ENCODE measurements at regions not wholly inside any gene's neighbourhood (a gene's known extent, or its start where the extent isn't known, plus 50 kb on each side); places are given as distances from the start of the nearest gene placed in this dataset.
"Not testable (repeated sequence)": the region's sequence is repeated elsewhere in the genome, so short reads cannot be mapped to it uniquely, and the experiment has no call there.

- H3K27me3 ChIP-seq = no peaks in the 10 kb centered on the region
- no peak overlapping the region for H3K4me3 ChIP-seq
- H3K36me3 ChIP-seq = no peaks in the 10 kb centered on the region
- TF ChIP-seq EP300 (IDR thresholded peaks at IDR 0.05) (no peak), POLR2AphosphoS5 (IDR thresholded peaks at IDR 0.05) (no peak), CTCF (IDR thresholded peaks at IDR 0.05) (no peak), POLR2A (IDR thresholded peaks at IDR 0.05) (no peak)
- no peaks in the 10 kb centered on the region for H3K4me1 ChIP-seq
- no peak for DNase-seq (ENCODE audit: low spot score in 2 of 2)
- WGBS = 83% methylated on average over 2 of the region's 2 CpGs
- H3K9me3 ChIP-seq = no peaks in the 10 kb centered on the region
- no peak overlapping the region for H3K27ac ChIP-seq
These were observed 498.8 kb upstream of the API5 start for GRCh38 chr11:42812960-42813359.

GRCh38 chr11:42816471-42816870 is 495.3 kb upstream of the API5 start:
- no peak for DNase-seq (ENCODE audit: low spot score in 2 of 2)
- no peak for TF ChIP-seq CTCF (IDR thresholded peaks at IDR 0.05)
- no peak for TF ChIP-seq POLR2A (IDR thresholded peaks at IDR 0.05)
- TF ChIP-seq POLR2AphosphoS5 (IDR thresholded peaks at IDR 0.05) = no peak
- no peak for TF ChIP-seq EP300 (IDR thresholded peaks at IDR 0.05)

GRCh38 chr11:42819126-42819525 is 492.7 kb upstream of the API5 start:
- no peak overlapping the region for H3K27ac ChIP-seq
- WGBS = 92% methylated on average over 3 of the region's 3 CpGs
- no peaks in the 10 kb centered on the region for H3K27me3 ChIP-seq
- H3K4me3 ChIP-seq = no peak overlapping the region
- no peaks in the 10 kb centered on the region for H3K36me3 ChIP-seq
- H3K4me1 ChIP-seq = no peaks in the 10 kb centered on the region
- no peak for DNase-seq (ENCODE audit: low spot score in 2 of 2)
- H3K9me3 ChIP-seq = no peaks in the 10 kb centered on the region
- no peak for TF ChIP-seq POLR2A (IDR thresholded peaks at IDR 0.05)
- no peak for TF ChIP-seq EP300 (IDR thresholded peaks at IDR 0.05)
- no peak for TF ChIP-seq POLR2AphosphoS5 (IDR thresholded peaks at IDR 0.05)
- TF ChIP-seq CTCF (IDR thresholded peaks at IDR 0.05) = no peak

More at GRCh38 chr11:42816471-42816870, 495.3 kb upstream of the API5 start:
- no peaks in the 10 kb centered on the region for H3K36me3 ChIP-seq
- no peak overlapping the region for H3K27ac ChIP-seq
- H3K27me3 ChIP-seq = no peaks in the 10 kb centered on the region
- no peaks in the 10 kb centered on the region for H3K9me3 ChIP-seq
- H3K4me3 ChIP-seq = no peak overlapping the region
- 84% methylated on average over 2 of the region's 2 CpGs for WGBS
- no peaks in the 10 kb centered on the region for H3K4me1 ChIP-seq

DNA sequence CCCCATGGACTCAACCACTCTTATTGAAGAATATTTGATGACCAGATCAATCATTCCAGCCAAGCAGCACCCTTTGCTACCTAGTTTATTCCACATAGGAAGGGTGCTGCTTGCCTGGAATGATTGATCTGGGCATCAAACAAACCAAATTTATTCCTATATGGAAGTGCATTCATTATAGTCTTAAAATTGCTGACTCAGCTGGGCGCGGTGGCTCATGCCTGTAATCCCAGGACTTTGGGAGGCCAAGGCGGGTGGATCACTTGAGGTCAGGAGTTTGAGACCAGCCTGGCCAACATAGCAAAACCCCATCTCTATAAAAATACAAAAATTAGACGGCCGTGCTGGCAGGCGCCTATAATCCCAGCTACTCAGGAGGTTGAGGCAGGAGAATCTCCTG is 489.6 kb upstream of the API5 start:
- not testable (repeated sequence) for DNase-seq (ENCODE audit: low spot score in 2 of 2); H3K27me3 ChIP-seq; H3K4me1 ChIP-seq; H3K36me3 ChIP-seq; H3K9me3 ChIP-seq; H3K4me3 ChIP-seq; H3K27ac ChIP-seq
- 93% methylated on average over 6 of the region's 6 CpGs for WGBS

GRCh38 chr11:42823546-42823945 is 488.2 kb upstream of the API5 start:
- H3K27ac ChIP-seq = no peak overlapping the region
- DNase-seq (ENCODE audit: low spot score in 2 of 2) = no peak
- no peak overlapping the region for H3K4me3 ChIP-seq
- no peaks in the 10 kb centered on the region for H3K4me1 ChIP-seq
- H3K9me3 ChIP-seq = no peaks in the 10 kb centered on the region
- no peaks in the 10 kb centered on the region for H3K36me3 ChIP-seq
- TF ChIP-seq EP300 (IDR thresholded peaks at IDR 0.05) (no peak), POLR2AphosphoS5 (IDR thresholded peaks at IDR 0.05) (no peak)
- H3K27me3 ChIP-seq = no peaks in the 10 kb centered on the region
- WGBS = 86% methylated on average over 1 of the region's 1 CpG

- H3K27ac ChIP-seq = no peak overlapping the region
- no peak overlapping the region for H3K4me3 ChIP-seq
- 88% methylated on average over 4 of the region's 4 CpGs for WGBS
- no peaks in the 10 kb centered on the region for H3K4me1 ChIP-seq
- H3K27me3 ChIP-seq = no peaks in the 10 kb centered on the region
- TF ChIP-seq CTCF (IDR thresholded peaks at IDR 0.05) (no peak), EP300 (IDR thresholded peaks at IDR 0.05) (no peak), POLR2A (IDR thresholded peaks at IDR 0.05) (no peak)
- DNase-seq (ENCODE audit: low spot score in 2 of 2) = no peak
- H3K9me3 ChIP-seq = no peaks in the 10 kb centered on the region
- H3K36me3 ChIP-seq = no peaks in the 10 kb centered on the region
These were observed 487.7 kb upstream of the API5 start for GRCh38 chr11:42824067-42824466.

Data from suprapubic skin (tissue), 4 donors.